GM21528 (cell line): ENCODE measurements at regions not wholly inside any gene's neighbourhood (a gene's known extent, or its start where the extent isn't known, plus 50 kb on each side); places are given as distances from the start of the nearest gene placed in this dataset.

ENCODE experiments used
- ATAC-seq: cut with Tn5 transposase; IDR thresholded peaks from one replicate; pipeline ENCODE4 v1.9.1; 2021; ENCODE audit warnings: mild to moderate bottlenecking, moderate library complexity; ENCODE audit not compliant: unreplicated experiment, low FRiP score

- ATAC-seq = no peak
Measured at GRCh38 chr20:19073584-19074218, 138.7 kb upstream of the SLC24A3 start.

- no peak for ATAC-seq
Measured at GRCh38 chr20:19074356-19074755, 138.1 kb upstream of the SLC24A3 start.

GRCh38 chr20:19074828-19075516 lies 137.5 kb upstream of the SLC24A3 start:
- peak; percentile 55 for ATAC-seq

GRCh38 chr20:19077370-19078220 lies 134.8 kb upstream of the SLC24A3 start:
- ATAC-seq = no peak

GRCh38 chr20:19078448-19079373 lies 133.7 kb upstream of the SLC24A3 start:
- no peak for ATAC-seq

GRCh38 chr20:19079536-19080299 lies 132.7 kb upstream of the SLC24A3 start:
- no peak for ATAC-seq

- no peak for ATAC-seq
Measured at GRCh38 chr20:19081937-19082336, 130.5 kb upstream of the SLC24A3 start.

- no peak for ATAC-seq
Measured at GRCh38 chr20:19083136-19083621, 129.3 kb upstream of the SLC24A3 start.

GRCh38 chr20:19090332-19090731 lies 122.1 kb upstream of the SLC24A3 start:
- ATAC-seq = no peak

- no peak for ATAC-seq
Measured at GRCh38 chr20:19094959-19095541, 117.4 kb upstream of the SLC24A3 start.

GRCh38 chr20:19095762-19096161 lies 116.7 kb upstream of the SLC24A3 start:
- ATAC-seq = no peak

- no peak for ATAC-seq
Measured at GRCh38 chr20:19096843-19097242, 115.6 kb upstream of the SLC24A3 start.

- ATAC-seq = no peak
Measured at GRCh38 chr20:19098117-19098516, 114.3 kb upstream of the SLC24A3 start.

GRCh38 chr20:19098806-19099578 lies 113.5 kb upstream of the SLC24A3 start:
- no peak for ATAC-seq

- no peak for ATAC-seq
Measured at GRCh38 chr20:19099596-19100545, 112.6 kb upstream of the SLC24A3 start.

- ATAC-seq = no peak
Measured at GRCh38 chr20:19100975-19101374, 111.5 kb upstream of the SLC24A3 start.

GRCh38 chr20:19104186-19104585 lies 108.3 kb upstream of the SLC24A3 start:
- no peak for ATAC-seq
